Activated T-helper 2 cell treated with anti-CD3 and anti-CD28 coated beads, Interferon-gamma antibody, Interleukin-2, Interleukin-4, amounts not matched to agents 10 μg/mL and 5 μg/mL and 100 μg/mL, durations not matched to agents 14 hours and 24 hours and 36 hours (primary cell): ENCODE measurements at regions not wholly inside any gene's neighbourhood (a gene's known extent, or its start where the extent isn't known, plus 50 kb on each side); places are given as distances from the start of the nearest gene placed in this dataset.
"Not testable (repeated sequence)": the region's sequence is repeated elsewhere in the genome, so short reads cannot be mapped to it uniquely, and the experiment has no call there.

Experiments used
- DNase-seq: peaks from one replicate; pipeline ENCODE4 v3.0.0; 2021; ENCODE audit warnings: low spot score
- H3K27ac Mint-ChIP-seq: one replicate; pipeline ENCODE4 v1.8.0; 2021; ENCODE audit warnings: mixed read lengths
- H3K27me3 Mint-ChIP-seq: one replicate; pipeline ENCODE4 v1.8.0; 2021; ENCODE audit warnings: low read depth, mixed read lengths
- H3K36me3 Mint-ChIP-seq: one replicate; pipeline ENCODE4 v1.8.0; 2021; ENCODE audit warnings: low read depth, mixed read lengths
- H3K4me1 Mint-ChIP-seq: one replicate; pipeline ENCODE4 v1.8.0; 2021; ENCODE audit warnings: low read depth, mixed read lengths
- H3K4me3 Mint-ChIP-seq: one replicate; pipeline ENCODE4 v1.8.0; 2021; ENCODE audit warnings: low read depth, mild to moderate bottlenecking, moderate library complexity, mixed read lengths
- H3K9me3 Mint-ChIP-seq: one replicate; pipeline ENCODE4 v1.8.0; 2021; ENCODE audit warnings: mixed read lengths
- intact Hi-C: fragments of 100-400 bp; cut with micrococcal nuclease; formaldehyde crosslinking; loops from one replicate; pipeline ENCODE4 v1.15.1; 2023

GRCh38 chr13:65347420-65348030 lies 1882.6 kb downstream of the PCDH9 start:
- Mint-ChIP-seq H3K4me3 (no peak overlapping the region), H3K27ac (no peak overlapping the region), H3K27me3 (no peaks in the 10 kb centered on the region), H3K9me3 (peaks cover 23% of the 10 kb centered on the region), H3K36me3 (no peaks in the 10 kb centered on the region), H3K4me1 (no peaks in the 10 kb centered on the region)
- DNase-seq = no peak
- intact Hi-C loops = no loop called here

GRCh38 chr13:65343898-65344663 lies 1886.1 kb downstream of the PCDH9 start:
- no peak overlapping the region for H3K4me3 Mint-ChIP-seq
- DNase-seq = no peak
- intact Hi-C loops = no loop called here
- peaks cover 15% of the 10 kb centered on the region for H3K9me3 Mint-ChIP-seq
- no peaks in the 10 kb centered on the region for H3K4me1 Mint-ChIP-seq
- H3K27ac Mint-ChIP-seq = no peak overlapping the region
- H3K36me3 Mint-ChIP-seq = no peaks in the 10 kb centered on the region
- no peaks in the 10 kb centered on the region for H3K27me3 Mint-ChIP-seq

GRCh38 chr13:65342541-65343337 lies 1887.4 kb downstream of the PCDH9 start:
- Mint-ChIP-seq H3K4me1 (no peaks in the 10 kb centered on the region), H3K9me3 (peaks cover 15% of the 10 kb centered on the region), H3K27me3 (no peaks in the 10 kb centered on the region), H3K4me3 (no peak overlapping the region), H3K36me3 (no peaks in the 10 kb centered on the region), H3K27ac (no peak overlapping the region)
- DNase-seq = no peak
- intact Hi-C loops = no loop called here

GRCh38 chr13:65339241-65339640 lies 1890.9 kb downstream of the PCDH9 start:
- Mint-ChIP-seq H3K27me3 (no peaks in the 10 kb centered on the region), H3K27ac (no peak overlapping the region), H3K36me3 (no peaks in the 10 kb centered on the region), H3K4me1 (no peaks in the 10 kb centered on the region), H3K9me3 (peaks cover 11% of the 10 kb centered on the region), H3K4me3 (no peak overlapping the region)
- intact Hi-C loops = no loop called here
- no peak for DNase-seq

- intact Hi-C loops = no loop called here
- no peaks in the 10 kb centered on the region for H3K36me3 Mint-ChIP-seq
- peaks cover 13% of the 10 kb centered on the region for H3K9me3 Mint-ChIP-seq
- no peak overlapping the region for H3K27ac Mint-ChIP-seq
- DNase-seq = no peak
- H3K4me3 Mint-ChIP-seq = no peak overlapping the region
- no peaks in the 10 kb centered on the region for H3K27me3 Mint-ChIP-seq
- no peaks in the 10 kb centered on the region for H3K4me1 Mint-ChIP-seq
Measured at GRCh38 chr13:65336916-65337315, 1893.2 kb downstream of the PCDH9 start.

- H3K4me3 Mint-ChIP-seq = no peak overlapping the region
- H3K36me3 Mint-ChIP-seq = no peaks in the 10 kb centered on the region
- intact Hi-C loops = no loop called here
- no peaks in the 10 kb centered on the region for H3K27me3 Mint-ChIP-seq
- peaks cover 13% of the 10 kb centered on the region for H3K9me3 Mint-ChIP-seq
- no peaks in the 10 kb centered on the region for H3K4me1 Mint-ChIP-seq
- DNase-seq = no peak
- H3K27ac Mint-ChIP-seq = no peak overlapping the region
Measured at GRCh38 chr13:65336087-65336749, 1893.9 kb downstream of the PCDH9 start.

GRCh38 chr13:65330691-65331090 lies 1899.4 kb downstream of the PCDH9 start:
- H3K27ac Mint-ChIP-seq = no peak overlapping the region
- H3K27me3 Mint-ChIP-seq = no peaks in the 10 kb centered on the region
- H3K4me1 Mint-ChIP-seq = no peaks in the 10 kb centered on the region
- H3K36me3 Mint-ChIP-seq = no peaks in the 10 kb centered on the region
- no peak overlapping the region for H3K4me3 Mint-ChIP-seq
- intact Hi-C loops = no loop called here
- H3K9me3 Mint-ChIP-seq = peaks cover 14% of the 10 kb centered on the region
- DNase-seq = no peak

GRCh38 chr13:65330287-65330686 lies 1899.8 kb downstream of the PCDH9 start:
- no peaks in the 10 kb centered on the region for H3K36me3 Mint-ChIP-seq
- H3K27me3 Mint-ChIP-seq = no peaks in the 10 kb centered on the region
- H3K27ac Mint-ChIP-seq = no peak overlapping the region
- peaks cover 11% of the 10 kb centered on the region for H3K9me3 Mint-ChIP-seq
- intact Hi-C loops = no loop called here
- no peaks in the 10 kb centered on the region for H3K4me1 Mint-ChIP-seq
- no peak for DNase-seq
- no peak overlapping the region for H3K4me3 Mint-ChIP-seq

- peaks cover 12% of the 10 kb centered on the region for H3K9me3 Mint-ChIP-seq
- H3K4me1 Mint-ChIP-seq, H3K27me3 Mint-ChIP-seq, H3K27ac Mint-ChIP-seq, intact Hi-C loops, DNase-seq, H3K4me3 Mint-ChIP-seq, H3K36me3 Mint-ChIP-seq: not testable (repeated sequence)
Measured at GRCh38 chr13:65323192-65323591, 1906.9 kb downstream of the PCDH9 start.

- DNase-seq, H3K27ac Mint-ChIP-seq, H3K4me3 Mint-ChIP-seq, H3K27me3 Mint-ChIP-seq, H3K9me3 Mint-ChIP-seq, intact Hi-C loops, H3K4me1 Mint-ChIP-seq, H3K36me3 Mint-ChIP-seq: not testable (repeated sequence)
Measured at GRCh38 chr13:65321423-65321822, 1908.7 kb downstream of the PCDH9 start.

- H3K27me3 Mint-ChIP-seq = no peaks in the 10 kb centered on the region
Measured at GRCh38 chr13:65314008-65314407, 1916.1 kb downstream of the PCDH9 start.

GRCh38 chr13:65310663-65311328 lies 1919.3 kb downstream of the PCDH9 start:
- Mint-ChIP-seq H3K27ac (no peak overlapping the region), H3K4me1 (no peaks in the 10 kb centered on the region), H3K4me3 (no peak overlapping the region), H3K36me3 (no peaks in the 10 kb centered on the region), H3K9me3 (peaks cover 41% of the 10 kb centered on the region), H3K27me3 (no peaks in the 10 kb centered on the region)
- intact Hi-C loops = no loop called here
- DNase-seq = no peak

More at GRCh38 chr13:65314008-65314407, 1916.1 kb downstream of the PCDH9 start:
- intact Hi-C loops = no loop called here
- Mint-ChIP-seq H3K36me3 (no peaks in the 10 kb centered on the region), H3K4me3 (no peak overlapping the region), H3K27ac (no peak overlapping the region), H3K9me3 (peaks cover 34% of the 10 kb centered on the region), H3K4me1 (no peaks in the 10 kb centered on the region)
- DNase-seq = no peak
